Fibroblast of lung (primary cell): ENCODE measurements at regions not wholly inside any gene's neighbourhood (a gene's known extent, or its start where the extent isn't known, plus 50 kb on each side); places are given as distances from the start of the nearest gene placed in this dataset.

Experiments
- DNase-seq, 2 donors: peaks; one replicate each; pipeline versions ENCODE4 v3.0.0 to v3.0.0-alpha.2; 2010; ENCODE audit warnings: low read depth in 2 of 2
- H2AFZ ChIP-seq: 2 replicates; pipeline ENCODE4 v1.5.1; 2012; ENCODE audit warnings: low read length, control low read depth, inconsistent platforms
- H3K27ac ChIP-seq: 2 replicates; pipeline ENCODE4 v1.5.1; 2011; ENCODE audit warnings: low read length, control low read depth; ENCODE audit not compliant: insufficient read depth
- H3K27me3 ChIP-seq: 2 replicates; pipeline ENCODE4 v1.5.1; 2011; ENCODE audit warnings: mild to moderate bottlenecking, low read length; ENCODE audit not compliant: control insufficient read depth, insufficient read depth
- H3K36me3 ChIP-seq: 2 replicates; pipeline ENCODE4 v1.5.1; 2011; ENCODE audit warnings: low read length; ENCODE audit not compliant: control insufficient read depth, insufficient read depth
- H3K4me1 ChIP-seq: 2 replicates; pipeline ENCODE4 v1.5.1; 2011; ENCODE audit warnings: low read length; ENCODE audit not compliant: control insufficient read depth, insufficient read depth; ENCODE audit errors: extremely low read depth
- H3K4me2 ChIP-seq: 2 replicates; pipeline ENCODE4 v1.5.1; 2011; ENCODE audit warnings: low read length, control low read depth; ENCODE audit not compliant: insufficient read depth; ENCODE audit errors: extremely low read depth
- H3K4me3 ChIP-seq, 4 experiments: fragments of 200-600 bp in 1 of 4; sonication (generic) in 1 of 4; replicated peaks in 1 of 4; 2 replicates each; pipeline ENCODE4 v1.5.1; 2011 to 2016; ENCODE audit warnings: low read length in 4 of 4, low read depth in 3 of 4, mild to moderate bottlenecking in 3 of 4, control low read depth in 2 of 4, inconsistent platforms in 1 of 4, mixed read lengths in 1 of 4; ENCODE audit not compliant: insufficient read depth in 1 of 4; ENCODE audit errors: control extremely low read depth in 1 of 4
- H3K79me2 ChIP-seq: 2 replicates; pipeline ENCODE4 v1.5.1; 2012; ENCODE audit warnings: mild to moderate bottlenecking, low read length, inconsistent platforms; ENCODE audit not compliant: control insufficient read depth, insufficient read depth
- H3K9ac ChIP-seq: 2 replicates; pipeline ENCODE4 v1.5.1; 2011; ENCODE audit warnings: mild to moderate bottlenecking, low read length, control low read depth; ENCODE audit not compliant: insufficient read depth
- H3K9me3 ChIP-seq: 2 replicates; pipeline ENCODE4 v1.5.1; 2012; ENCODE audit warnings: low read depth, low read length; ENCODE audit not compliant: control insufficient read depth, insufficient read depth
- H4K20me1 ChIP-seq: 2 replicates; pipeline ENCODE4 v1.5.1; 2011; ENCODE audit warnings: low read length; ENCODE audit not compliant: control insufficient read depth, insufficient read depth; ENCODE audit errors: extremely low read depth
- EZH2 ChIP-seq: IDR thresholded peaks from 2 replicates; pipeline ENCODE4 v1.5.1; 2012; ENCODE audit warnings: low read length, control low read depth, mild to moderate bottlenecking; ENCODE audit errors: missing control alignments
- TF ChIP-seq, protein P1 (sequence below), 2 donors: IDR thresholded peaks in 1 of 2; conservative IDR thresholded peaks in 1 of 2; 1 replicate in 1 of 2; 2 replicates in 1 of 2; pipeline ENCODE4 v1.5.1; 2011 to 2012; ENCODE audit warnings: low read length in 2 of 2, control low read depth in 1 of 2, inconsistent platforms in 1 of 2, low read depth in 1 of 2, mild to moderate bottlenecking in 1 of 2

DNA sequence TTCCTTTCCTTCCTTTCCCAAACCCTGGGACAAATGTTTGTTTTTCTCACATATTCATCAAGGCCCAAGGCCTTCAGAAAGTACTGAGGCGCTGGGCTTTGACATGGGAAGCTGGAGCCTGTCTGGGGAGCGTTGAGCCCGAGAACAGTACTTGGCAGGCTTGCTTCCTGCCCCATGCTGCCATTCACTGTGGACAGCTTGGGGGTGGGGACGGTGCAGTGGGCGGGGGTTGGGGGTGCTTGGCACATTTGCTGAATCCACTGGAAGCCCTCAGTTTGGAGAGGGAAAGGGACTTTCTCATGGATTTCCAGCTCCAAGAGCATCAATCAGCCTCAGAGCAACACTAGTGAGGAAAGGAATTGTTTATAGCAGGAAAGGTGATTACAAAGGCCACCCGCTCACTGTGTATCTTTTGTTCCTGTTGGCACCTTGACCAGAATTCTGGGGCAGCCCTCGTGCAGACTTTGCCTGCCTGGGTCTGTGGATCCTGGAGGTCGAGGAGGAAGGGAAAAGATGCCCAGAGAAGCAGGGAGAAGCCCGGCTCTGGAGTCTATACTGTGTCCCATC lies 199.8 kb upstream of the RGMA start:
- no peaks in the 10 kb centered on the region for H3K4me1 ChIP-seq
- no peak for DNase-seq
- H3K79me2 ChIP-seq = no peaks in the 10 kb centered on the region
- no peaks in the 10 kb centered on the region for H4K20me1 ChIP-seq
- no peak for TF ChIP-seq EZH2
- TF ChIP-seq, protein P1, sequence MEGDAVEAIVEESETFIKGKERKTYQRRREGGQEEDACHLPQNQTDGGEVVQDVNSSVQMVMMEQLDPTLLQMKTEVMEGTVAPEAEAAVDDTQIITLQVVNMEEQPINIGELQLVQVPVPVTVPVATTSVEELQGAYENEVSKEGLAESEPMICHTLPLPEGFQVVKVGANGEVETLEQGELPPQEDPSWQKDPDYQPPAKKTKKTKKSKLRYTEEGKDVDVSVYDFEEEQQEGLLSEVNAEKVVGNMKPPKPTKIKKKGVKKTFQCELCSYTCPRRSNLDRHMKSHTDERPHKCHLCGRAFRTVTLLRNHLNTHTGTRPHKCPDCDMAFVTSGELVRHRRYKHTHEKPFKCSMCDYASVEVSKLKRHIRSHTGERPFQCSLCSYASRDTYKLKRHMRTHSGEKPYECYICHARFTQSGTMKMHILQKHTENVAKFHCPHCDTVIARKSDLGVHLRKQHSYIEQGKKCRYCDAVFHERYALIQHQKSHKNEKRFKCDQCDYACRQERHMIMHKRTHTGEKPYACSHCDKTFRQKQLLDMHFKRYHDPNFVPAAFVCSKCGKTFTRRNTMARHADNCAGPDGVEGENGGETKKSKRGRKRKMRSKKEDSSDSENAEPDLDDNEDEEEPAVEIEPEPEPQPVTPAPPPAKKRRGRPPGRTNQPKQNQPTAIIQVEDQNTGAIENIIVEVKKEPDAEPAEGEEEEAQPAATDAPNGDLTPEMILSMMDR (conservative IDR thresholded peaks at IDR 0.05 in 1 of 2, IDR thresholded peaks at IDR 0.05 in 1 of 2; ENCODE audit: low read depth in 1 of 2, low read length in 2 of 2) = no peak
- no peak overlapping the region for H2AFZ ChIP-seq
- H3K9ac ChIP-seq = no peak overlapping the region
- H3K4me2 ChIP-seq = no peak overlapping the region
- H3K4me3 ChIP-seq = no peak overlapping the region
- no peaks in the 10 kb centered on the region for H3K27me3 ChIP-seq
- H3K27ac ChIP-seq = no peak overlapping the region
- H3K9me3 ChIP-seq = no peaks in the 10 kb centered on the region
- H3K36me3 ChIP-seq = no peaks in the 10 kb centered on the region

DNA sequence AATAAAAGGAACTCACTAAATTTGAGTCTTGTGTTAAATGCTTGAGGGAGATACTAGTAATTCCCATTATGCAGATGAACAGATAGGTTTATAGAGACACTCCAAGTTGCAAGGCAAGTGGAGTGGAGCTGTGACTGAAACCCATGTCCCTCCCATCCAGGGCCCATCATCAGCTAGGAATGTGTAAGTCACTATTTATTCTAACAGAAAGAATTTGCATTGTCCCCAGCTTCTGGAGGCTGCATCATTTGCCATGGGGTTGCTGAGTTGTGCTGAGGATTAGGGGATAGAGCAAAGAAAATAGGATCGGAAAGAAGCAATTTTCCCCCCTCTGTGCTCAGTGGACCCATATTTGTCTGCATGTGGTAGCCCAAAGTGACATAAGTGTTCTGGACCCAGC lies 197.4 kb upstream of the RGMA start:
- no peak for DNase-seq
- Histone ChIP-seq H3K27me3 (no peaks in the 10 kb centered on the region), H3K36me3 (no peaks in the 10 kb centered on the region), H3K79me2 (no peaks in the 10 kb centered on the region), H2AFZ (no peak overlapping the region), H3K4me1 (no peaks in the 10 kb centered on the region), H4K20me1 (no peaks in the 10 kb centered on the region), H3K27ac (no peak overlapping the region), H3K9ac (no peak overlapping the region), H3K9me3 (no peaks in the 10 kb centered on the region), H3K4me2 (no peak overlapping the region), H3K4me3 (no peak overlapping the region)
- TF ChIP-seq, protein P1 (conservative IDR thresholded peaks at IDR 0.05 in 1 of 2, IDR thresholded peaks at IDR 0.05 in 1 of 2; ENCODE audit: low read depth in 1 of 2, low read length in 2 of 2) = no peak
- TF ChIP-seq EZH2 = no peak

DNA sequence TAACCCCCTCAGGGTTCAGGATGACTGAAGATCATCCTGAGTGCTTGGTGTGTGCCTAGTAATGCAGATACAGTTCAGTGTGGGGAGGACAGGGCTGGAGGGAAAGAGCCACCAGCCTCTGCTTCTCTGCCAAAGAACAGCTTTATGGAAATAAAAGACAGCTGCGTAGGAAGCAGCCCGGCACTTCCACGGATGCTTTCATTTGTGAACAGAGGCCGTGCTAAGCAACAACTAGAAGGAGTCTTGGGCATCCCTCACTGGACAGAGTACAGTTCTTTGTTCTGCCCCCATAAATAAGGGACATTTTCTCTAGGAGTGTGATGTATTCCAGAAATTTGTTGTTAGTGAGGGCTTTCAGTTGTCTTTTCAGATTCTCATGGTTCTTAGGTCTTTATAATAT lies 194.8 kb upstream of the RGMA start:
- Histone ChIP-seq H3K4me3 (no peak overlapping the region), H3K36me3 (no peaks in the 10 kb centered on the region), H3K9me3 (no peaks in the 10 kb centered on the region), H3K4me1 (no peaks in the 10 kb centered on the region), H3K27me3 (no peaks in the 10 kb centered on the region), H4K20me1 (no peaks in the 10 kb centered on the region), H3K4me2 (no peak overlapping the region), H3K27ac (no peak overlapping the region), H2AFZ (no peak overlapping the region), H3K79me2 (no peaks in the 10 kb centered on the region), H3K9ac (no peak overlapping the region)
- DNase-seq = no peak
- TF ChIP-seq EZH2 = no peak
